Tibial artery (tissue), 4 donors: ENCODE measurements at regions not wholly inside any gene's neighbourhood (a gene's known extent, or its start where the extent isn't known, plus 50 kb on each side); places are given as distances from the start of the nearest gene placed in this dataset.
"Not testable (repeated sequence)": the region's sequence is repeated elsewhere in the genome, so short reads cannot be mapped to it uniquely, and the experiment has no call there.

Experiments used
- DNase-seq, 2 donors: peaks; one replicate each; pipeline ENCODE4 v3.0.0-alpha.2; 2019
- H3K27ac ChIP-seq, 2 donors: fragments of 200-600 bp; sonication (generic) in 1 of 2; 1 replicate in 1 of 2; 2 replicates in 1 of 2; pipeline ENCODE4 v1.5.1; 2018 to 2019; ENCODE audit warnings: mild to moderate bottlenecking in 1 of 2
- H3K27me3 ChIP-seq, 2 donors: fragments of 200-600 bp; sonication (generic) in 1 of 2; one replicate each; pipeline versions ENCODE4 v1.5.1 to v1.6.0; 2016 to 2019
- H3K36me3 ChIP-seq, 3 donors: fragments of 200-600 bp; sonication (generic) in 2 of 3; one replicate each; pipeline ENCODE4 v1.5.1; 2016 to 2019; ENCODE audit warnings: mild to moderate bottlenecking in 2 of 3
- H3K4me1 ChIP-seq, 4 donors: fragments of 200-600 bp; sonication (generic) in 2 of 4; 1 replicate in 3 of 4; 2 replicates in 1 of 4; pipeline ENCODE4 v1.5.1; 2016 to 2019
- H3K4me3 ChIP-seq, 2 donors: fragments of 200-600 bp; sonication (generic) in 1 of 2; 1 replicate in 1 of 2; 2 replicates in 1 of 2; pipeline ENCODE4 v1.5.1; 2018 to 2019; ENCODE audit warnings: mild to moderate bottlenecking in 2 of 2
- H3K9me3 ChIP-seq, 3 donors: fragments of 200-600 bp; sonication (generic) in 1 of 3; one replicate each; pipeline ENCODE4 v1.5.1; 2016 to 2019
- intact Hi-C: fragments of 100-400 bp; cut with DNase I; formaldehyde crosslinking; loops from one replicate; pipeline ENCODE4 v1.15.0; 2023; ENCODE audit warnings: low total_unique reads
- TF ChIP-seq, protein P1 (sequence below), 2 experiments: fragments of 200-600 bp in 1 of 2; fragments of 450-650 bp in 1 of 2; IDR thresholded peaks; one replicate each; pipeline ENCODE4 v1.5.1; 2017 to 2019; ENCODE audit warnings: antibody characterized with exemption in 2 of 2, mild to moderate bottlenecking in 1 of 2, moderate library complexity in 1 of 2

DNA sequence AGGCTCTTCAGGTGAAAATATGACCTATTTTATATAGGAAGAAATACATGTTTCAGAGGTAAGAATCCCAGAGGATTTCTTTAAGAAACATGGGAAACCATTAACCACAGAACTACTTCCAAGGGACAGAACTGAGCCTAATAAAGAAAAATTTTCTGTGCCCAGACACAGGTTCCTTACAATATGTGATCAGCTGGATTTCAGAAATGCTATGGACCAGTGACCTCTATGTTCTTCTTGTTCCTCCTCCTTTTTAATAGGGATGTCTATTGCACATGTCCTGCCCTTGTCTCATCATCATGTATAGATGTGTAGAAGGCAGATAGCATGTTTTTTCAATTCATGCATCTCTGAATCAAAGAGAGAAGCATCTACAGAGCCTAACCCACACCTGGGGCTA, 836.6 kb downstream of the RNF144A start:
- Histone ChIP-seq H3K36me3 (no peaks in the 10 kb centered on the region), H3K4me3 (no peak overlapping the region), H3K9me3 (peaks cover 0 to 29% (median 19%) of the 10 kb centered on the region in 3 donors), H3K27ac (no peak overlapping the region), H3K27me3 (no peaks in the 10 kb centered on the region), H3K4me1 (no peaks in the 10 kb centered on the region)
- intact Hi-C loops = no loop called here
- TF ChIP-seq, protein P1, sequence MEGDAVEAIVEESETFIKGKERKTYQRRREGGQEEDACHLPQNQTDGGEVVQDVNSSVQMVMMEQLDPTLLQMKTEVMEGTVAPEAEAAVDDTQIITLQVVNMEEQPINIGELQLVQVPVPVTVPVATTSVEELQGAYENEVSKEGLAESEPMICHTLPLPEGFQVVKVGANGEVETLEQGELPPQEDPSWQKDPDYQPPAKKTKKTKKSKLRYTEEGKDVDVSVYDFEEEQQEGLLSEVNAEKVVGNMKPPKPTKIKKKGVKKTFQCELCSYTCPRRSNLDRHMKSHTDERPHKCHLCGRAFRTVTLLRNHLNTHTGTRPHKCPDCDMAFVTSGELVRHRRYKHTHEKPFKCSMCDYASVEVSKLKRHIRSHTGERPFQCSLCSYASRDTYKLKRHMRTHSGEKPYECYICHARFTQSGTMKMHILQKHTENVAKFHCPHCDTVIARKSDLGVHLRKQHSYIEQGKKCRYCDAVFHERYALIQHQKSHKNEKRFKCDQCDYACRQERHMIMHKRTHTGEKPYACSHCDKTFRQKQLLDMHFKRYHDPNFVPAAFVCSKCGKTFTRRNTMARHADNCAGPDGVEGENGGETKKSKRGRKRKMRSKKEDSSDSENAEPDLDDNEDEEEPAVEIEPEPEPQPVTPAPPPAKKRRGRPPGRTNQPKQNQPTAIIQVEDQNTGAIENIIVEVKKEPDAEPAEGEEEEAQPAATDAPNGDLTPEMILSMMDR (IDR thresholded peaks at IDR 0.05) = no peak
- DNase-seq = no peak

DNA sequence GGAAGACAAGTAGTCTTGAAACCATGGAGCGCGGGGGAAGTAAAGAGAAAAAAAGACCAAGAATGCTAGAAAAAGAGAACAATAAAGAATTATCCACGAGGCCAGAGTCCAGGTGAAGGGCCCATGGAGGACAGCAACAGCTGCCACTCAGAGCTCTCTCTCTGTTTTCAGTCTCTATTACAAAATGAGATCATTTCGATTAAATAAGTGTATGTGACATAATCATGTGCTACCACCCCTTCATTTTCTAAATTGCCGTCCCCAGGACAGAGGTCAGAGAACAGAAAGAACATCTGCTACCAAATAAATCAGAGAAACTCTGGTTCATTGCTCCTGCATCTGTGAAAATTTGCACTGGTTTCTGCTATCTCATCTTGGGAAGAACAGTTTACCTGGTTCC, 838.7 kb downstream of the RNF144A start:
- Histone ChIP-seq H3K27ac (no peak overlapping the region), H3K4me1 (no peaks in the 10 kb centered on the region), H3K9me3 (peaks cover 0 to 29% (median 22%) of the 10 kb centered on the region in 3 donors), H3K27me3 (no peaks in the 10 kb centered on the region), H3K36me3 (no peaks in the 10 kb centered on the region), H3K4me3 (no peak overlapping the region)
- no peak for DNase-seq
- intact Hi-C loops = no loop called here
- TF ChIP-seq, protein P1 (IDR thresholded peaks at IDR 0.05) = no peak

DNA sequence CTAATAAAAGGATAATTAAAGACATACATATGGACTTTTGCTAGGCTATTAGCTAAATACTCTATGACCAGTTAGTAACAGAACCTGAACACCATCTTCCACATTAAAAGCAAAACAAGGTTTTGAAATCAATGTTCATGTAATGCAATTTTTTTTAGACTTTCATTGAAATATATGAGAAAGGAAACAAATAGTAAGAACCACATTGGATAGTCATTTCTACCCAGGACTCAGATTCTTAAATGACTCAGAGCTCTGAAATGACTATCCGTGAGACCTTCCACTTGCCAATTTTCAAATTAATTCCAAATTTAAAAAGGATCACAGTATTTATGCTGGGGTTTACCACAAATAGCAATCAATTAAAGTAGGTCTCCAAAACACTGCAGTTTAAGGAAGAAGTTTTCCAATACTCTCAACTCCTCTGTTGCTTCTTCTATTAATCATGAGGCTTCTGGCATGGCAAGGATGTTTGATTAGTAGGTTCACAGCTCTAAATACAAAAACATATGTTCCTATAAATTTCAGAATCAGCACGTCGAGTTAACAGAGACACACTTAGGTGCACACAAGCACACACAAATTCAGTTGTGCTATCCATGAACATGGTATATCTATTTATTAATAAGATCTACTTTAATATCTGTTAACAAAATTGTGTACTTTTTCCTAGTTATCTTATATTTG, 841.0 kb downstream of the RNF144A start:
- peaks cover 0 to 31% (median 21%) of the 10 kb centered on the region in 3 donors for H3K9me3 ChIP-seq
- H3K27me3 ChIP-seq = no peaks in the 10 kb centered on the region
- intact Hi-C loops = no loop called here
- H3K36me3 ChIP-seq = no peaks in the 10 kb centered on the region
- DNase-seq = no peak
- H3K27ac ChIP-seq = no peak overlapping the region
- TF ChIP-seq, protein P1 (IDR thresholded peaks at IDR 0.05) = no peak
- H3K4me3 ChIP-seq = no peak overlapping the region
- no peaks in the 10 kb centered on the region for H3K4me1 ChIP-seq

DNA sequence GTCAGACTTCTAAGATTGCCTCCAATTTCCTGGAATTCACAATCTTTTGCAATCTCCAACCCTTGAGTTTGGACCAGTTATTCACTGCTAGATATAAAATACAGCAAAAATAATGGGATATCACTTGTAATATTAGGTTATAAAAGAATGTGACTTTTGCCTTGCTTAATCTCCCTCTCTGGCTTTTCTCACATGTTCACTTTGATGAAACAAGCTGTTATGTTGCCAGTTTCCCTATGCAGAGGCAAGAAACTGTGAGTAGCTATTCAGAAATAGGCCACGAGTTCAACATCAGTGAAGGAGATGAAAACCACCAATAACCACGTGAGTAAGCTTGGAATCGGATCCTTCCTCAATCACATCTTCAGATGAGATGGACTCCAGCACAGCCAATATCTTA, 842.7 kb downstream of the RNF144A start:
- intact Hi-C loops = no loop called here
- no peaks in the 10 kb centered on the region for H3K4me1 ChIP-seq
- no peak overlapping the region for H3K4me3 ChIP-seq
- H3K27ac ChIP-seq = no peak overlapping the region
- H3K36me3 ChIP-seq = no peaks in the 10 kb centered on the region
- H3K27me3 ChIP-seq = no peaks in the 10 kb centered on the region
- no peak for DNase-seq
- TF ChIP-seq, protein P1 (IDR thresholded peaks at IDR 0.05) = no peak
- H3K9me3 ChIP-seq = peaks cover 0 to 23% (median 7%) of the 10 kb centered on the region in 3 donors

DNA sequence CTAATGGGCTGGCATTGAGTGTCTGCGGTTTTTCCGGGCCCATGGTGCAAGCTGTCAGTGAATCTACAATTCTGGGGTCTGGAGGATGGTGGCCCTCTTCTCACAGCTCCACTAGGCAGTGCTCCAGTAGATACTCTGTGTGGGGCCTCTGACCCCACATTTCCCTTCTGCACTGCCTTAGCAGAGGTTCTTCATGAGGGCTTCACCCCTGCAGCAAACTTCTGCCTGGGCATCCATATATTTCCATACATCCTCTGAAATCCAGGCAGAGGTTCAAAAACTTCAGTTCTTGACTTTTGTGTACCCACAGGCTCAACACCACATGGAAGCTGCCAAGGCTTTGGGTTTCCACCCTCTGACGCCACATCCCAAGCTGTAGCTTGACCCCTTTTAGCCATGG, 846.2 kb downstream of the RNF144A start:
- H3K4me1 ChIP-seq, H3K27ac ChIP-seq, H3K4me3 ChIP-seq, DNase-seq, H3K36me3 ChIP-seq, intact Hi-C loops, H3K9me3 ChIP-seq, H3K27me3 ChIP-seq: not testable (repeated sequence)

DNA sequence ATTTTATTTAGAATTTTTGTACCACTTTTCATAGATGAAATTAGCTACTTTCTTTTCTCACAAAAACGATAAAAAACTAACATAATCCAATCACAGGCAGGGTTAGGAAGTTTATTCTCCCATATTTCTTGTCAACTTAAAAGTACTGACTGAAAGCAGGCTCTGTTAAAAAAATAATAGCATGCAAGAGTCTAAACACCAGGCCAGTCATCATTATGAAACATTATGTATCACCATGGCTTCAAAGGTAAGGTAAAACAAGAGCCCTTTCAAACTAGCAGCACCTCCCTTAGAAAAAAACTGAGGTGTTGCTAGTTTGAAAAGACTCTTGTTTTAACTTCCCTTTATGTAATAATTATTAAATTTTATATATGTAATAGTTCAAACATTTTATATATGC, 848.0 kb downstream of the RNF144A start:
- H3K4me3 ChIP-seq = no peak overlapping the region
- H3K4me1 ChIP-seq = no peaks in the 10 kb centered on the region
- H3K27me3 ChIP-seq = peaks cover 0 to 4% of the 10 kb centered on the region in 2 donors
- H3K9me3 ChIP-seq = peaks cover 0 to 5% (median 0%) of the 10 kb centered on the region in 3 donors
- no peaks in the 10 kb centered on the region for H3K36me3 ChIP-seq
- no peak overlapping the region for H3K27ac ChIP-seq
- no peak for DNase-seq
- intact Hi-C loops = no loop called here
- TF ChIP-seq, protein P1 (IDR thresholded peaks at IDR 0.05) = no peak
